ENCODE measurements at regions not wholly inside any gene's neighbourhood (a gene's known extent, or its start where the extent isn't known, plus 50 kb on each side); places are given as distances from the start of the nearest gene placed in this dataset.

GRCh38 chr1:194223596-194223995 lies 1037.2 kb upstream of the B3GALT2 start:
- TF ChIP-seq CTCF (IDR thresholded peaks at IDR 0.05; ENCODE audit: low read depth, low read length, poor library complexity, severe bottlenecking) (no peak), EZH2phosphoT487 (IDR thresholded peaks at IDR 0.05; ENCODE audit: borderline replicate concordance, low read length) (no peak)
